ENCODE measurements at regions not wholly inside any gene's neighbourhood (a gene's known extent, or its start where the extent isn't known, plus 50 kb on each side); places are given as distances from the start of the nearest gene placed in this dataset.

- TF ChIP-seq EZH2 (IDR thresholded peaks at IDR 0.05) (no peak), CTCF (IDR thresholded peaks at IDR 0.05) (no peak), EZH2phosphoT487 (IDR thresholded peaks at IDR 0.05) (no peak)
Observed at GRCh38 chr1:90824551-90824950, 107.4 kb upstream of the BARHL2 start.
